Astrocyte (in vitro differentiated cells and primary cell): ENCODE measurements at regions not wholly inside any gene's neighbourhood (a gene's known extent, or its start where the extent isn't known, plus 50 kb on each side); places are given as distances from the start of the nearest gene placed in this dataset.

Source experiments
- DNase-seq: peaks from one replicate; pipeline ENCODE4 v3.0.0-alpha.2; 2010; ENCODE audit warnings: low read depth
- FAIRE-seq: peaks from 2 replicates; lab custom pipeline; 2011; peaks lifted over from hg19 to GRCh38; lab: Jason Lieb, UNC
- H2AFZ ChIP-seq: 2 replicates; pipeline ENCODE4 v1.6.0; 2012; ENCODE audit warnings: low read depth, low read length, inconsistent platforms
- H3K27ac ChIP-seq: 2 replicates; pipeline ENCODE4 v1.5.1; 2011; ENCODE audit warnings: low read depth, low read length, inconsistent platforms
- H3K27me3 ChIP-seq: 2 replicates; pipeline ENCODE4 v1.6.0; 2011; ENCODE audit warnings: low read length, inconsistent platforms; ENCODE audit not compliant: insufficient read depth
- H3K36me3 ChIP-seq: 2 replicates; pipeline ENCODE4 v1.5.1; 2011; ENCODE audit warnings: low read length, inconsistent platforms; ENCODE audit not compliant: insufficient read depth
- H3K4me1 ChIP-seq: 2 replicates; pipeline ENCODE4 v1.5.1; 2011; ENCODE audit warnings: low read length, inconsistent platforms; ENCODE audit not compliant: insufficient read depth
- H3K4me2 ChIP-seq: 2 replicates; pipeline ENCODE4 v1.6.0; 2012; ENCODE audit warnings: low read length, inconsistent platforms
- H3K4me3 ChIP-seq: 2 replicates; pipeline ENCODE4 v1.5.1; 2011; ENCODE audit warnings: low read depth, mild to moderate bottlenecking, low read length, inconsistent platforms; ENCODE audit not compliant: insufficient read depth
- H3K79me2 ChIP-seq: 2 replicates; pipeline ENCODE4 v1.6.0; 2012; ENCODE audit warnings: mild to moderate bottlenecking, low read length, inconsistent platforms; ENCODE audit not compliant: insufficient read depth
- H3K9ac ChIP-seq: 2 replicates; pipeline ENCODE4 v1.6.0; 2012; ENCODE audit warnings: mild to moderate bottlenecking, low read length, inconsistent platforms
- H3K9me3 ChIP-seq: 2 replicates; pipeline ENCODE4 v1.5.1; 2012; ENCODE audit warnings: low read depth, mild to moderate bottlenecking, low read length, inconsistent platforms; ENCODE audit not compliant: insufficient read depth
- H4K20me1 ChIP-seq: 2 replicates; pipeline ENCODE4 v1.6.0; 2012; ENCODE audit warnings: low read length, inconsistent platforms; ENCODE audit not compliant: insufficient read depth
- H3K27ac Mint-ChIP-seq: one replicate; pipeline ENCODE4 v1.8.0; 2021; ENCODE audit warnings: mild to moderate bottlenecking, mixed read lengths; ENCODE audit not compliant: unreplicated experiment
- H3K27me3 Mint-ChIP-seq: one replicate; pipeline ENCODE4 v1.8.0; 2021; ENCODE audit warnings: low read depth, mixed read lengths; ENCODE audit not compliant: unreplicated experiment
- H3K36me3 Mint-ChIP-seq: one replicate; pipeline ENCODE4 v1.8.0; 2021; ENCODE audit warnings: low read depth, mixed read lengths; ENCODE audit not compliant: unreplicated experiment
- H3K4me1 Mint-ChIP-seq: one replicate; pipeline ENCODE4 v1.8.0; 2021; ENCODE audit warnings: low read depth, mixed read lengths; ENCODE audit not compliant: unreplicated experiment
- H3K4me3 Mint-ChIP-seq: one replicate; pipeline ENCODE4 v1.8.0; 2021; ENCODE audit warnings: mild to moderate bottlenecking, moderate library complexity, mixed read lengths; ENCODE audit not compliant: unreplicated experiment
- H3K9me3 Mint-ChIP-seq: one replicate; pipeline ENCODE4 v1.8.0; 2021; ENCODE audit warnings: mild to moderate bottlenecking, mixed read lengths; ENCODE audit not compliant: unreplicated experiment
- EZH2 ChIP-seq: IDR thresholded peaks from 2 replicates; pipeline ENCODE4 v1.6.1; 2012; ENCODE audit warnings: mild to moderate bottlenecking, low read length, inconsistent platforms; ENCODE audit not compliant: insufficient read depth
- TF ChIP-seq, protein P1 (sequence below): IDR thresholded peaks from 2 replicates; pipeline ENCODE4 v1.5.1; 2011; ENCODE audit warnings: low read depth, mild to moderate bottlenecking, inconsistent platforms, low read length, moderate library complexity; ENCODE audit not compliant: insufficient read depth

DNA sequence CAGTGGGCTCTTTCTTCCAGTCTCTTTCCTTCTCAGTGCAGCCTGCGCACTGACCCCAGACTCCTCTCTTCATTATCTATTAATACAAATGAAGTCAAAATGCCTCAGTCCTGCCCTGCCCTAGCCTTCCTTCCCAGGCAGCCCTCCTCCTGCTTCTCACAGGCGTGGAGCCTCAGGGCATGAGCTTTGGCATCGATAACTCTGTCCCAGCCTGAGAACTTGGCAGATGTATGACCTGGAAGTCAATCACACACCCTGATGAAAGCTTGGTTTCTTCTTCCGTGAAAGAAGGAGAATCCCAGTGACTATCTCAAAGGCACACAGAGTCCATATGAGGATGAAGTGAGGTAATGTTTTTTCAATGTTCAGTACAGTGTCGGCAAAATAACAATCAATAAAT lies 600.7 kb upstream of the ID2 start:
- DNase-seq = no peak
- H3K9me3 Mint-ChIP-seq = peaks cover 8% of the 10 kb centered on the region
- no peak overlapping the region for H3K4me2 ChIP-seq

DNA sequence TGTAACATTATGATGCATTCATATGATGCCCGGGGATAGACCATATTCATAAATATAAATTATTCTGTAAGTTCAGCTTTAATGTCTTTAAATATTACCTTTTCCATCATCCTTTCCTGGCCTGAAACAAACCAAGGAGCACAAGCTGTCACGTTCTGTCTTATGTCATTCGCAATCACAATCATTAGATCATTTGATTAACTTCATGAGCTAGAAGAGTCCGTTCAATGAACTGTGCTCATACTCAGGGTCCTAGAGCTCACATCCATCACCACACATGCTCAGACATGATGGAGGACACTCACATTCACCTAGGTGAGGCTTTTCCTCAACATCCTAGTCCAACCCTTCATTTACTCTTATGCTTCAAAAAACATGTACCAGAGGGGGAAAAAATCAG lies 599.0 kb upstream of the ID2 start:
- no peaks in the 10 kb centered on the region for H3K79me2 ChIP-seq
- H3K4me2 ChIP-seq = no peak overlapping the region
- no peaks in the 10 kb centered on the region for H3K36me3 ChIP-seq
- Mint-ChIP-seq H3K4me3 (no peak overlapping the region), H3K9me3 (no peaks in the 10 kb centered on the region), H3K27ac (no peak overlapping the region), H3K36me3 (no peaks in the 10 kb centered on the region), H3K27me3 (no peaks in the 10 kb centered on the region), H3K4me1 (peaks cover 14% of the 10 kb centered on the region)
- peaks cover 15% of the 10 kb centered on the region for H3K4me1 ChIP-seq
- H3K27me3 ChIP-seq = no peaks in the 10 kb centered on the region
- H2AFZ ChIP-seq = no peak overlapping the region
- no peaks in the 10 kb centered on the region for H3K9me3 ChIP-seq
- no peak for FAIRE-seq
- DNase-seq = no peak
- no peak overlapping the region for H3K27ac ChIP-seq
- no peaks in the 10 kb centered on the region for H4K20me1 ChIP-seq
- no peak overlapping the region for H3K9ac ChIP-seq
- H3K4me3 ChIP-seq = no peak overlapping the region
- TF ChIP-seq, protein P1, sequence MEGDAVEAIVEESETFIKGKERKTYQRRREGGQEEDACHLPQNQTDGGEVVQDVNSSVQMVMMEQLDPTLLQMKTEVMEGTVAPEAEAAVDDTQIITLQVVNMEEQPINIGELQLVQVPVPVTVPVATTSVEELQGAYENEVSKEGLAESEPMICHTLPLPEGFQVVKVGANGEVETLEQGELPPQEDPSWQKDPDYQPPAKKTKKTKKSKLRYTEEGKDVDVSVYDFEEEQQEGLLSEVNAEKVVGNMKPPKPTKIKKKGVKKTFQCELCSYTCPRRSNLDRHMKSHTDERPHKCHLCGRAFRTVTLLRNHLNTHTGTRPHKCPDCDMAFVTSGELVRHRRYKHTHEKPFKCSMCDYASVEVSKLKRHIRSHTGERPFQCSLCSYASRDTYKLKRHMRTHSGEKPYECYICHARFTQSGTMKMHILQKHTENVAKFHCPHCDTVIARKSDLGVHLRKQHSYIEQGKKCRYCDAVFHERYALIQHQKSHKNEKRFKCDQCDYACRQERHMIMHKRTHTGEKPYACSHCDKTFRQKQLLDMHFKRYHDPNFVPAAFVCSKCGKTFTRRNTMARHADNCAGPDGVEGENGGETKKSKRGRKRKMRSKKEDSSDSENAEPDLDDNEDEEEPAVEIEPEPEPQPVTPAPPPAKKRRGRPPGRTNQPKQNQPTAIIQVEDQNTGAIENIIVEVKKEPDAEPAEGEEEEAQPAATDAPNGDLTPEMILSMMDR = no peak
- TF ChIP-seq EZH2 = no peak

More for the DNA sequence above, 600.7 kb upstream of the ID2 start:
- Histone ChIP-seq H3K36me3 (no peaks in the 10 kb centered on the region), H3K9me3 (no peaks in the 10 kb centered on the region), H3K4me1 (no peaks in the 10 kb centered on the region), H3K4me3 (no peak overlapping the region), H3K9ac (no peak overlapping the region), H4K20me1 (no peaks in the 10 kb centered on the region), H2AFZ (no peak overlapping the region), H3K79me2 (no peaks in the 10 kb centered on the region), H3K27me3 (no peaks in the 10 kb centered on the region), H3K27ac (no peak overlapping the region)
- no peak for FAIRE-seq
- no peak overlapping the region for H3K27ac Mint-ChIP-seq
- no peaks in the 10 kb centered on the region for H3K36me3 Mint-ChIP-seq
- TF ChIP-seq EZH2 = no peak
- TF ChIP-seq, protein P1 = no peak
- no peaks in the 10 kb centered on the region for H3K27me3 Mint-ChIP-seq
- H3K4me3 Mint-ChIP-seq = no peak overlapping the region
- H3K4me1 Mint-ChIP-seq = no peaks in the 10 kb centered on the region

DNA sequence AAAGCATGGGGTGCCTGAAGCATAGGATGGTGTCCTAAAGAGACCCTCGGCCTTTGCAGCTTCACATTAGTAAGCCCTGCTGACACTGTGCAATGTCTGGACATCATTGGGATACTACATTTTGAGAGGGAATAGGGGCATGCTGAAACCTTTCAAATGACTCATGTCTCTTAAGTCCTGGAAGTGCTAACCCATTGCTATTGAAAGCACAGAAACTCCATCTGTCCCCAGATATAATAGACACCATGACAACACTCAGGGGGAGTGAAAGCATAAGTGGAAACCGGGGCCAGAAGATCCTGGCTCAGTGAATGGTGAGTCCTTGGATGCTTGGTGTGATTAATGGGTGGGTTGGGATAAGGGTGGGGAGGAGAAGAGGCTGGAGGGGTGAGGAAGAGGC lies 595.5 kb upstream of the ID2 start:
- Histone ChIP-seq H3K27me3 (no peaks in the 10 kb centered on the region), H3K36me3 (no peaks in the 10 kb centered on the region), H3K9ac (peak overlapping the region; percentile 53), H3K4me2 (peak overlapping the region; percentile 72), H3K9me3 (no peaks in the 10 kb centered on the region), H2AFZ (peak overlapping the region; percentile 27), H3K27ac (peak overlapping the region; percentile 76), H4K20me1 (no peaks in the 10 kb centered on the region), H3K4me1 (peaks cover 35% of the 10 kb centered on the region), H3K4me3 (no peak overlapping the region), H3K79me2 (no peaks in the 10 kb centered on the region)
- H3K36me3 Mint-ChIP-seq = no peaks in the 10 kb centered on the region
- peak; percentile 42 for DNase-seq
- H3K27ac Mint-ChIP-seq = no peak overlapping the region
- peaks cover 14% of the 10 kb centered on the region for H3K4me1 Mint-ChIP-seq
- H3K27me3 Mint-ChIP-seq = no peaks in the 10 kb centered on the region
- FAIRE-seq = no peak
- no peak overlapping the region for H3K4me3 Mint-ChIP-seq
- no peak for TF ChIP-seq EZH2
- TF ChIP-seq, protein P1 = no peak
- H3K9me3 Mint-ChIP-seq = no peaks in the 10 kb centered on the region
